Panc1 (cell line): ENCODE measurements at regions not wholly inside any gene's neighbourhood (a gene's known extent, or its start where the extent isn't known, plus 50 kb on each side); places are given as distances from the start of the nearest gene placed in this dataset.

Experiments used
- POLR2AphosphoS5 ChIP-seq: IDR thresholded peaks from 2 replicates; pipeline ENCODE4 v1.6.1; 2012; ENCODE audit warnings: mild to moderate bottlenecking, low read depth, low read length, moderate library complexity
- SIN3A ChIP-seq: IDR thresholded peaks from 2 replicates; pipeline ENCODE4 v1.6.1; 2012; ENCODE audit warnings: low read depth, mild to moderate bottlenecking, low read length, moderate library complexity, borderline replicate concordance; ENCODE audit not compliant: insufficient read depth
- TCF7L2 ChIP-seq: IDR thresholded peaks from 2 replicates; pipeline ENCODE4 v1.6.1; 2011; ENCODE audit warnings: mild to moderate bottlenecking, low read depth, low read length, inconsistent platforms
- TF ChIP-seq, protein P1 (sequence below): fragments of 450-650 bp; IDR thresholded peaks from 2 replicates; pipeline ENCODE4 v1.5.1; 2017; ENCODE audit warnings: mild to moderate bottlenecking
- TF ChIP-seq, protein P2 (sequence below), 2 experiments: IDR thresholded peaks; 2 replicates each; pipeline ENCODE4 v1.6.1; 2011 to 2012; ENCODE audit warnings: low read depth in 2 of 2, control low read depth in 1 of 2, low read length in 1 of 2, mild to moderate bottlenecking in 1 of 2, moderate library complexity in 1 of 2; ENCODE audit not compliant: insufficient read depth in 1 of 2

DNA sequence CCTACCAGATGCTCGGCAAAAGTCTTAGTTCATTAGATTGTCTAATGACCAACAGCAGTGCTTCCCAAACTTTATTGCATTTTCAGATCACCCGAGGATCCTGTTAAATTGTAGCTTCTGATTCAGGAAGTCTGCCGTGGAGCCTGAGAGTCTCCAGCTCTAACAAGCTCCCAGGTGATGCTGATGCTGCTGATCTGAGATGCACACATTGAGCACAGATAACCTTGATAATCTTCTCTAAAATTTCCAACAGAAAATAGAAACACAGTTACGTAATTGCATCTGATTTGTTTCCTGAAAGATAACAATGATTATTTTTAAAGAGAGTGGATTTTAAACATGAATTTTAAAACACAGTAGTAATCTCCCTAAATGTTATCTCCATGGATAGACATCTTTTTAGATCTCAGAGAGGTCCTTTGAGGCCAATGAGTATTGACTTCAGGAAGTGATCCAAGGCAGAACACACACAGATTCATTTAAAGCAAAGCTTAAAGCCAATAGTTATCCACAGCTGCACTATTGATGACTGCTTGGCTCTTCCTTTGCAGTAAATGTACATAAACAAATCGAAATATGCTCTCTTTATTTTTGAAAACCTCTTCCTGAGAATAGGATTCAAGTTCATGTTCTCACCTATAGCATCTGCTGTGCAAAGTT is 122.8 kb upstream of the TNPO1 start:
- TF ChIP-seq, protein P1, sequence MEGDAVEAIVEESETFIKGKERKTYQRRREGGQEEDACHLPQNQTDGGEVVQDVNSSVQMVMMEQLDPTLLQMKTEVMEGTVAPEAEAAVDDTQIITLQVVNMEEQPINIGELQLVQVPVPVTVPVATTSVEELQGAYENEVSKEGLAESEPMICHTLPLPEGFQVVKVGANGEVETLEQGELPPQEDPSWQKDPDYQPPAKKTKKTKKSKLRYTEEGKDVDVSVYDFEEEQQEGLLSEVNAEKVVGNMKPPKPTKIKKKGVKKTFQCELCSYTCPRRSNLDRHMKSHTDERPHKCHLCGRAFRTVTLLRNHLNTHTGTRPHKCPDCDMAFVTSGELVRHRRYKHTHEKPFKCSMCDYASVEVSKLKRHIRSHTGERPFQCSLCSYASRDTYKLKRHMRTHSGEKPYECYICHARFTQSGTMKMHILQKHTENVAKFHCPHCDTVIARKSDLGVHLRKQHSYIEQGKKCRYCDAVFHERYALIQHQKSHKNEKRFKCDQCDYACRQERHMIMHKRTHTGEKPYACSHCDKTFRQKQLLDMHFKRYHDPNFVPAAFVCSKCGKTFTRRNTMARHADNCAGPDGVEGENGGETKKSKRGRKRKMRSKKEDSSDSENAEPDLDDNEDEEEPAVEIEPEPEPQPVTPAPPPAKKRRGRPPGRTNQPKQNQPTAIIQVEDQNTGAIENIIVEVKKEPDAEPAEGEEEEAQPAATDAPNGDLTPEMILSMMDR, result no peak
- no peak for TF ChIP-seq POLR2AphosphoS5
- TF ChIP-seq, protein P2, sequence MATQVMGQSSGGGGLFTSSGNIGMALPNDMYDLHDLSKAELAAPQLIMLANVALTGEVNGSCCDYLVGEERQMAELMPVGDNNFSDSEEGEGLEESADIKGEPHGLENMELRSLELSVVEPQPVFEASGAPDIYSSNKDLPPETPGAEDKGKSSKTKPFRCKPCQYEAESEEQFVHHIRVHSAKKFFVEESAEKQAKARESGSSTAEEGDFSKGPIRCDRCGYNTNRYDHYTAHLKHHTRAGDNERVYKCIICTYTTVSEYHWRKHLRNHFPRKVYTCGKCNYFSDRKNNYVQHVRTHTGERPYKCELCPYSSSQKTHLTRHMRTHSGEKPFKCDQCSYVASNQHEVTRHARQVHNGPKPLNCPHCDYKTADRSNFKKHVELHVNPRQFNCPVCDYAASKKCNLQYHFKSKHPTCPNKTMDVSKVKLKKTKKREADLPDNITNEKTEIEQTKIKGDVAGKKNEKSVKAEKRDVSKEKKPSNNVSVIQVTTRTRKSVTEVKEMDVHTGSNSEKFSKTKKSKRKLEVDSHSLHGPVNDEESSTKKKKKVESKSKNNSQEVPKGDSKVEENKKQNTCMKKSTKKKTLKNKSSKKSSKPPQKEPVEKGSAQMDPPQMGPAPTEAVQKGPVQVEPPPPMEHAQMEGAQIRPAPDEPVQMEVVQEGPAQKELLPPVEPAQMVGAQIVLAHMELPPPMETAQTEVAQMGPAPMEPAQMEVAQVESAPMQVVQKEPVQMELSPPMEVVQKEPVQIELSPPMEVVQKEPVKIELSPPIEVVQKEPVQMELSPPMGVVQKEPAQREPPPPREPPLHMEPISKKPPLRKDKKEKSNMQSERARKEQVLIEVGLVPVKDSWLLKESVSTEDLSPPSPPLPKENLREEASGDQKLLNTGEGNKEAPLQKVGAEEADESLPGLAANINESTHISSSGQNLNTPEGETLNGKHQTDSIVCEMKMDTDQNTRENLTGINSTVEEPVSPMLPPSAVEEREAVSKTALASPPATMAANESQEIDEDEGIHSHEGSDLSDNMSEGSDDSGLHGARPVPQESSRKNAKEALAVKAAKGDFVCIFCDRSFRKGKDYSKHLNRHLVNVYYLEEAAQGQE (IDR thresholded peaks at IDR 0.05; ENCODE audit: insufficient read depth in 1 of 2, low read depth in 2 of 2, low read length in 1 of 2), result no peak
- TF ChIP-seq TCF7L2, result no peak
- no peak for TF ChIP-seq SIN3A
